ENCODE measurements at regions not wholly inside any gene's neighbourhood (a gene's known extent, or its start where the extent isn't known, plus 50 kb on each side); places are given as distances from the start of the nearest gene placed in this dataset.
"Not testable (repeated sequence)": the region's sequence is repeated elsewhere in the genome, so short reads cannot be mapped to it uniquely, and the experiment has no call there.

GRCh38 chrX:11836284-11836683 lies 78.2 kb downstream of the MSL3 start:
- no peak for DNase-seq (ENCODE audit: low spot score)

- DNase-seq (ENCODE audit: low spot score), result no peak
Measured at GRCh38 chrX:11837437-11837836, 79.4 kb downstream of the MSL3 start.

- DNase-seq (ENCODE audit: low spot score), result no peak
Measured at GRCh38 chrX:11864171-11864570, 106.1 kb downstream of the MSL3 start.

- DNase-seq (ENCODE audit: low spot score), result no peak
Measured at GRCh38 chrX:11867610-11868345, 109.7 kb downstream of the MSL3 start.

- no peak for DNase-seq (ENCODE audit: low spot score)
Measured at GRCh38 chrX:11870789-11871188, 112.8 kb downstream of the MSL3 start.

GRCh38 chrX:11881485-11882170 lies 123.6 kb downstream of the MSL3 start:
- DNase-seq (ENCODE audit: low spot score), result no peak

- no peak for DNase-seq (ENCODE audit: low spot score)
Measured at GRCh38 chrX:11886745-11887144, 128.7 kb downstream of the MSL3 start.

- no peak for DNase-seq (ENCODE audit: low spot score)
Measured at GRCh38 chrX:11887175-11887574, 129.1 kb downstream of the MSL3 start.

GRCh38 chrX:11888421-11888820 lies 130.4 kb downstream of the MSL3 start:
- DNase-seq (ENCODE audit: low spot score), result no peak

- DNase-seq (ENCODE audit: low spot score), result no peak
Measured at GRCh38 chrX:11889791-11890190, 131.8 kb downstream of the MSL3 start.

- peak; percentile 12 for DNase-seq (ENCODE audit: low spot score)
Measured at GRCh38 chrX:11890836-11891514, 132.9 kb downstream of the MSL3 start.

- no peak for DNase-seq (ENCODE audit: low spot score)
Measured at GRCh38 chrX:11893933-11894710, 136.1 kb downstream of the MSL3 start.

- no peak for DNase-seq (ENCODE audit: low spot score)
Measured at GRCh38 chrX:11899091-11899490, 141.1 kb downstream of the MSL3 start.

GRCh38 chrX:11905933-11906332 lies 147.9 kb downstream of the MSL3 start:
- DNase-seq (ENCODE audit: low spot score), result not testable (repeated sequence)

GRCh38 chrX:11908371-11908770 lies 150.3 kb downstream of the MSL3 start:
- peak; percentile 24 for DNase-seq (ENCODE audit: low spot score)

- no peak for DNase-seq (ENCODE audit: low spot score)
Measured at GRCh38 chrX:11913001-11913400, 155.0 kb downstream of the MSL3 start.

GRCh38 chrX:11929476-11929875 lies 171.4 kb downstream of the MSL3 start:
- no peak for DNase-seq (ENCODE audit: low spot score)

- no peak for DNase-seq (ENCODE audit: low spot score)
Measured at GRCh38 chrX:11932423-11932822, 174.4 kb downstream of the MSL3 start.

- DNase-seq (ENCODE audit: low spot score), result no peak
Measured at GRCh38 chrX:11934089-11934488, 176.1 kb downstream of the MSL3 start.

- no peak for DNase-seq (ENCODE audit: low spot score)
Measured at GRCh38 chrX:11941571-11941970, 183.5 kb downstream of the MSL3 start.

- DNase-seq (ENCODE audit: low spot score), result peak; percentile 54
Measured at GRCh38 chrX:11944501-11944900, 186.5 kb downstream of the MSL3 start.

GRCh38 chrX:11949291-11949690 lies 189.0 kb upstream of the FRMPD4 start:
- DNase-seq (ENCODE audit: low spot score), result no peak

All from GM03348 (cell line).